ENCODE measurements at regions not wholly inside any gene's neighbourhood (a gene's known extent, or its start where the extent isn't known, plus 50 kb on each side); places are given as distances from the start of the nearest gene placed in this dataset.

DNA sequence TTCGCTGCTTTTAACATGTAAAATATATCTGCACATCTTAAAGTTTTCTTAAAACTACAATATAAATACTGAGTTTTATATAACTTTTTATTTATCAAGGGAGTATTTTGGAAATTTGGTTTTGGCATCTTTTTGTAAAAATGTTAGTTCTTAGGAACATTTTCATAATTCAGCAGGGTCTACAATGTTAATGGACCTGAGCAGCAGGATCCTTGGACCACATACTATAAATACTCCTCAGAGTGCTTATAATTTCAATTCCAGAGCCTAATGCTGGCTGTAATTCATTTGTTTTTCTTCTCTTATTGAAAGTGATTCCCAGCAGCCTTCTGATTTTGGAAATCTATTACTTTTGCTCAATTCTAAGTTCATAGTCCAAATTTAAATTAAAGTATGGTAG lies 1216.2 kb downstream of the MAT2B start:
- TF ChIP-seq, protein P1, sequence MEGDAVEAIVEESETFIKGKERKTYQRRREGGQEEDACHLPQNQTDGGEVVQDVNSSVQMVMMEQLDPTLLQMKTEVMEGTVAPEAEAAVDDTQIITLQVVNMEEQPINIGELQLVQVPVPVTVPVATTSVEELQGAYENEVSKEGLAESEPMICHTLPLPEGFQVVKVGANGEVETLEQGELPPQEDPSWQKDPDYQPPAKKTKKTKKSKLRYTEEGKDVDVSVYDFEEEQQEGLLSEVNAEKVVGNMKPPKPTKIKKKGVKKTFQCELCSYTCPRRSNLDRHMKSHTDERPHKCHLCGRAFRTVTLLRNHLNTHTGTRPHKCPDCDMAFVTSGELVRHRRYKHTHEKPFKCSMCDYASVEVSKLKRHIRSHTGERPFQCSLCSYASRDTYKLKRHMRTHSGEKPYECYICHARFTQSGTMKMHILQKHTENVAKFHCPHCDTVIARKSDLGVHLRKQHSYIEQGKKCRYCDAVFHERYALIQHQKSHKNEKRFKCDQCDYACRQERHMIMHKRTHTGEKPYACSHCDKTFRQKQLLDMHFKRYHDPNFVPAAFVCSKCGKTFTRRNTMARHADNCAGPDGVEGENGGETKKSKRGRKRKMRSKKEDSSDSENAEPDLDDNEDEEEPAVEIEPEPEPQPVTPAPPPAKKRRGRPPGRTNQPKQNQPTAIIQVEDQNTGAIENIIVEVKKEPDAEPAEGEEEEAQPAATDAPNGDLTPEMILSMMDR (optimal IDR thresholded peaks at IDR 0.05 in 1 of 3, IDR thresholded peaks at IDR 0.05 in 1 of 3, conservative IDR thresholded peaks at IDR 0.05 in 1 of 3; ENCODE audit: extremely low read depth in 1 of 3, insufficient read depth in 2 of 3, low read length in 3 of 3): no peak
- TF ChIP-seq EZH2 (IDR thresholded peaks at IDR 0.05; ENCODE audit: low read length): no peak

All from keratinocyte (primary cell).